ENCODE measurements at regions not wholly inside any gene's neighbourhood (a gene's known extent, or its start where the extent isn't known, plus 50 kb on each side); places are given as distances from the start of the nearest gene placed in this dataset.
"Not testable (repeated sequence)": the region's sequence is repeated elsewhere in the genome, so short reads cannot be mapped to it uniquely, and the experiment has no call there.

DNA sequence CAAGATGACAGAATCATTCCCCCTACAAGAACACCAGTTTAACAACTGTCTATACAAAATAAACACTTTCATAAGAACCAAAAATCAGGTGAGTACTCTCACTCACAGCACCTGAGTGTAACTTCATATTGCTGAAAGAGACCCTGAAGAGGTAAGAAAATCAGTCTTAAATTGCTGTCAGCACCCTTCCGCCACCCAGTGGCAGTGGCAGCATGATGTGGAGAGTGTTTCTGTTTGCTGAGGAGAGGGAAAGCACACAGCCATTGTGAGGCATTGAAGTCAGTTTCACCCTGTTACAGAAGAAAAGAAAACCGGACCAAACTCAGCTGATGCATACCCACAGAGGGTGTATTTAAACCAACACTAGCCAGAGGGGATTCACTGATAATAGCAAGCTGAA is 1240.8 kb upstream of the CRIM1 start:
- Histone ChIP-seq H3K36me3 (ENCODE audit: insufficient read depth, low read length) (no peaks in the 10 kb centered on the region), H3K9me3 (ENCODE audit: control insufficient read depth in 1 of 2, insufficient read depth in 1 of 2, low read length in 2 of 2) (no peaks in the 10 kb centered on the region), H3K4me3 (ENCODE audit: low read length) (no peak overlapping the region), H3K27me3 (ENCODE audit: control insufficient read depth in 1 of 2, insufficient read depth in 2 of 2, low read length in 2 of 2) (no peaks in the 10 kb centered on the region), H3K4me1 (ENCODE audit: insufficient read depth, low read length) (no peaks in the 10 kb centered on the region), H3K27ac (ENCODE audit: low read depth in 1 of 2, low read length in 2 of 2) (no peak overlapping the region)
- DNase-seq (no peak), ATAC-seq (ENCODE audit: poor library complexity) (no peak)
- Mint-ChIP-seq H3K4me3 (no peak overlapping the region), H3K36me3 (ENCODE audit: low read depth) (no peaks in the 10 kb centered on the region), H3K9me3 (peaks cover 7% of the 10 kb centered on the region), H3K27ac (no peak overlapping the region), H3K4me1 (ENCODE audit: low read depth) (no peaks in the 10 kb centered on the region), H3K27me3 (no peaks in the 10 kb centered on the region)
- TF ChIP-seq, protein P1, sequence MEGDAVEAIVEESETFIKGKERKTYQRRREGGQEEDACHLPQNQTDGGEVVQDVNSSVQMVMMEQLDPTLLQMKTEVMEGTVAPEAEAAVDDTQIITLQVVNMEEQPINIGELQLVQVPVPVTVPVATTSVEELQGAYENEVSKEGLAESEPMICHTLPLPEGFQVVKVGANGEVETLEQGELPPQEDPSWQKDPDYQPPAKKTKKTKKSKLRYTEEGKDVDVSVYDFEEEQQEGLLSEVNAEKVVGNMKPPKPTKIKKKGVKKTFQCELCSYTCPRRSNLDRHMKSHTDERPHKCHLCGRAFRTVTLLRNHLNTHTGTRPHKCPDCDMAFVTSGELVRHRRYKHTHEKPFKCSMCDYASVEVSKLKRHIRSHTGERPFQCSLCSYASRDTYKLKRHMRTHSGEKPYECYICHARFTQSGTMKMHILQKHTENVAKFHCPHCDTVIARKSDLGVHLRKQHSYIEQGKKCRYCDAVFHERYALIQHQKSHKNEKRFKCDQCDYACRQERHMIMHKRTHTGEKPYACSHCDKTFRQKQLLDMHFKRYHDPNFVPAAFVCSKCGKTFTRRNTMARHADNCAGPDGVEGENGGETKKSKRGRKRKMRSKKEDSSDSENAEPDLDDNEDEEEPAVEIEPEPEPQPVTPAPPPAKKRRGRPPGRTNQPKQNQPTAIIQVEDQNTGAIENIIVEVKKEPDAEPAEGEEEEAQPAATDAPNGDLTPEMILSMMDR (IDR thresholded peaks at IDR 0.05) = no peak
- intact Hi-C loops (cut with DNase I, micrococcal nuclease) = no loop called here
- POLR2A ChIA-PET = no interaction called here
- CTCF ChIA-PET = no interaction called here

DNA sequence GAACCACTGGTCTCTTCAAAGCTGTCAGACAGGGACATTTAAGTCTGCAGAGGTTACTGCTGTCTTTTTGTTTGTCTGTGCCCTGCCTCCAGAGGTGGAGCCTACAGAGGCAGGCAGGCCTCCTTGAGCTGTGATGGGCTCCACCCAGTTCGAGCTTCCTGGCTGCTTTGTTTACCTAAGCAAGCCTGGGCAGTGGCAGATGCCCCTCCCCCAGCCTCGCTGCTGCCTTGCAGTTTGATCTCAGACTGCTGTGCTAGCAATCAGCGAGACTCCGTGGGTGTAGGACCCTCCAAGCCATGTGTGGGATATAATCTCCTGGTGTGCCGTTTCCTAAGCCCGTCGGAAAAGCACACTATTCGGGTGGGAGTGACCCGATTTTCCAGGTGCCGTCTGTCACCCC is 1243.2 kb upstream of the CRIM1 start:
- DNase-seq; H3K4me3 ChIP-seq (ENCODE audit: low read length); H3K36me3 ChIP-seq (ENCODE audit: insufficient read depth, low read length); H3K27ac Mint-ChIP-seq; H3K4me1 ChIP-seq (ENCODE audit: insufficient read depth, low read length); H3K36me3 Mint-ChIP-seq (ENCODE audit: low read depth); H3K9me3 Mint-ChIP-seq; H3K27me3 Mint-ChIP-seq; H3K27me3 ChIP-seq (ENCODE audit: control insufficient read depth in 1 of 2, insufficient read depth in 2 of 2, low read length in 2 of 2); H3K9me3 ChIP-seq (ENCODE audit: control insufficient read depth in 1 of 2, insufficient read depth in 1 of 2, low read length in 2 of 2); H3K27ac ChIP-seq (ENCODE audit: low read depth in 1 of 2, low read length in 2 of 2); intact Hi-C loops (cut with DNase I, micrococcal nuclease); POLR2A ChIA-PET; CTCF ChIA-PET; H3K4me1 Mint-ChIP-seq (ENCODE audit: low read depth); ATAC-seq (ENCODE audit: poor library complexity); H3K4me3 Mint-ChIP-seq: not testable (repeated sequence)

DNA sequence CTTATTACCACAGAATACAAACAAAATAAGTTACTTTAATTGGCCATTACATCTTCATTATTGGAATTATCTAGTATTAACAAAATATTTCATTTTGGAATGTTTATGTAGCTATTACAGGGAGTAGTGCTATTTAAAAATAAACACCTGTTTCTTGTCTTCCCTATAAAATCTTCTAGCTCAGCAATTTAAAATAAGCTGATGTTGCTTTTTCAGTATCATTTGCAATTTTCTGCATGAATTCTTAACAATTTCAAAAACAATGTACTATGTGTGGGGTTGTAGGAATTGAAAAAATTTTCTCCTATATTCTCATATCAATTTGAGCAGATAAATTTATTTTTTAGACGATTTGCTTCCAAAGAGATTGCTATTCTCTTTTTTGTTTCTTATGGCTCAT is 1251.3 kb upstream of the CRIM1 start:
- Mint-ChIP-seq H3K4me3 (no peak overlapping the region), H3K27ac (no peak overlapping the region), H3K4me1 (ENCODE audit: low read depth) (no peaks in the 10 kb centered on the region), H3K36me3 (ENCODE audit: low read depth) (no peaks in the 10 kb centered on the region), H3K27me3 (no peaks in the 10 kb centered on the region), H3K9me3 (peaks cover 2% of the 10 kb centered on the region)
- CTCF ChIA-PET = no interaction called here
- no peaks in the 10 kb centered on the region for H3K36me3 ChIP-seq (ENCODE audit: insufficient read depth, low read length)
- DNase-seq = no peak
- peaks cover 0 to 4% of the 10 kb centered on the region in 2 experiments for H3K9me3 ChIP-seq (ENCODE audit: control insufficient read depth in 1 of 2, insufficient read depth in 1 of 2, low read length in 2 of 2)
- POLR2A ChIA-PET = no interaction called here
- H3K4me3 ChIP-seq (ENCODE audit: low read length) = no peak overlapping the region
- H3K27me3 ChIP-seq (ENCODE audit: control insufficient read depth in 1 of 2, insufficient read depth in 2 of 2, low read length in 2 of 2) = no peaks in the 10 kb centered on the region
- TF ChIP-seq, protein P1 (IDR thresholded peaks at IDR 0.05) = no peak
- H3K4me1 ChIP-seq (ENCODE audit: insufficient read depth, low read length) = no peaks in the 10 kb centered on the region
- H3K27ac ChIP-seq (ENCODE audit: low read depth in 1 of 2, low read length in 2 of 2) = no peak overlapping the region
- intact Hi-C loops (cut with DNase I, micrococcal nuclease) = no loop called here
- ATAC-seq (ENCODE audit: poor library complexity) = no peak

DNA sequence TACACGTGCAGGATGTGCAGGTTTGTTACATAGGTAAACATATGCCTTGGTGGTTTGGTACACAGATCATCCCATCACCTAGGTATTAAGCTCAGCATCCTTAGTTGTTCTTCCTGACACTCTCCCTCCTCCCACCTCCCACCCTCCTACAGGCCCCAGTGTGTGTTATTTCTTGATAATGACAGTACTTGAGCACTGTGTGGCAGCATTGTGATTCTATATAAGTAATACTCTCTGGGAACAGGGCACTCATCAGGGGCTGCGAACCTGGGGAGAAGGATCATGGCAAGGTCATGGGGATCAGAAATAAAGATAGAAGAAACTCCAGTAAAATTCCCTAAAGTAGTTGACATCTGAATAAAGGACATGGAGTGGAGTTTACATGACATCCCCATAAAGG is 1256.2 kb upstream of the CRIM1 start:
- Histone ChIP-seq H3K9me3 (ENCODE audit: control insufficient read depth in 1 of 2, insufficient read depth in 1 of 2, low read length in 2 of 2) (no peaks in the 10 kb centered on the region), H3K4me1 (ENCODE audit: insufficient read depth, low read length) (no peaks in the 10 kb centered on the region), H3K27ac (ENCODE audit: low read depth in 1 of 2, low read length in 2 of 2) (no peak overlapping the region), H3K27me3 (ENCODE audit: control insufficient read depth in 1 of 2, insufficient read depth in 2 of 2, low read length in 2 of 2) (no peaks in the 10 kb centered on the region), H3K4me3 (ENCODE audit: low read length) (no peak overlapping the region), H3K36me3 (ENCODE audit: insufficient read depth, low read length) (no peaks in the 10 kb centered on the region)
- ChIA-PET POLR2A (no interaction called here), CTCF (no interaction called here)
- Mint-ChIP-seq H3K27me3 (no peaks in the 10 kb centered on the region), H3K36me3 (ENCODE audit: low read depth) (no peaks in the 10 kb centered on the region), H3K27ac (no peak overlapping the region), H3K4me1 (ENCODE audit: low read depth) (no peaks in the 10 kb centered on the region), H3K4me3 (no peak overlapping the region), H3K9me3 (peaks cover 2% of the 10 kb centered on the region)
- DNase-seq (no peak), ATAC-seq (ENCODE audit: poor library complexity) (no peak)
- intact Hi-C loops (cut with DNase I, micrococcal nuclease) = no loop called here
- TF ChIP-seq, protein P1 (IDR thresholded peaks at IDR 0.05) = no peak

Data from CD4-positive, alpha-beta T cell (primary cell).